Breast epithelium (tissue), 3 donors: ENCODE measurements at regions not wholly inside any gene's neighbourhood (a gene's known extent, or its start where the extent isn't known, plus 50 kb on each side); places are given as distances from the start of the nearest gene placed in this dataset.

Experiments
- POLR2A ChIP-seq: fragments of 450-650 bp; IDR thresholded peaks from one replicate; pipeline ENCODE4 v1.6.1; 2016; ENCODE audit warnings: antibody characterized with exemption, mild to moderate bottlenecking, moderate library complexity
- POLR2AphosphoS5 ChIP-seq, 3 donors: sonication (generic); formaldehyde crosslinking; IDR thresholded peaks; one replicate each; pipeline ENCODE4 v1.6.1; 2017; ENCODE audit warnings: antibody characterized with exemption in 3 of 3
- TF ChIP-seq, protein P1 (sequence below), 3 donors: fragments of 450-650 bp; IDR thresholded peaks; one replicate each; pipeline ENCODE4 v1.5.1; 2016 to 2017; ENCODE audit warnings: antibody characterized with exemption in 3 of 3, mild to moderate bottlenecking in 3 of 3, moderate library complexity in 3 of 3

DNA sequence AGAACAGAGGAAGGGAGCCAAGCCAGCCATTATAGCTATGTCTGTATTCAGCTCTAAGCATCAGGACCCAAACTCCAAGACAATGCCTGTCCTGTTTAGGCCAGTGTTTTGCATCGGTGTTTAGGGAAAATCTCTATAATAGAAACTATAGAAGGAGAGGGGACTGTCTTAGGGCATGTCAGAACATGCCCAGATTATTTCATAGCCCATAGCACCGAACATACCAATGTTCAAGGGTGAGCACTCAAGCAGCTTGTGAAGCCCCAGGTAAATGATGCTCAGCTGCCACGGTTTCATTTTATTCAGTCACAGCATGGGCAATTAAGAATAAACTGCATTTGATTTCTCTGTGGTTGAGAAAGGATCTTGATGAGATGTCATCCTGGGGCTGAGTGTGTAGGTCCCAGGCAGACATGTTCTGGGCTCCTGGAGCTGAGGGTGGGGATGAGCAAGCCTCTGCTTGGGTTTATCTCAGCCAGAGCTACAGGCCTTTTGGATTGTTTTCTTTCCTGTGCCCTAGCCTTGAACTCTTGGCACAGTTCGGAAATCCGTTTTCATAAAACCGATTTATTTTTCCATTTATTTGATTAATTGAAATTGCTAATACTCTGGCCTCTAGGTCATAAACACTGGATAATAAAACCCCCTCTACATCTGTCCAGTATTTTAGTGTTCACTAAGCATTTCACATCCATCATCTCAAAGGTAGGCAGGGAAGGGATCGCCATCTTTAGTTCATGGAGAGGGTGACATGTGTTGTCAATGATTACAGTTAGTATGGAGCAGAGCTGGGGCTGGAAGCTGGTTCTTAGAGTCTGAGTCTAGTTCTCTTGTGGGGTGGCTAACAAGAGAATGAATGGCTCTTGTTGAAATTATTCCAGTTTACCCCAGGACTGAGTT, 290.7 kb upstream of the ASIC2 start:
- TF ChIP-seq, protein P1, sequence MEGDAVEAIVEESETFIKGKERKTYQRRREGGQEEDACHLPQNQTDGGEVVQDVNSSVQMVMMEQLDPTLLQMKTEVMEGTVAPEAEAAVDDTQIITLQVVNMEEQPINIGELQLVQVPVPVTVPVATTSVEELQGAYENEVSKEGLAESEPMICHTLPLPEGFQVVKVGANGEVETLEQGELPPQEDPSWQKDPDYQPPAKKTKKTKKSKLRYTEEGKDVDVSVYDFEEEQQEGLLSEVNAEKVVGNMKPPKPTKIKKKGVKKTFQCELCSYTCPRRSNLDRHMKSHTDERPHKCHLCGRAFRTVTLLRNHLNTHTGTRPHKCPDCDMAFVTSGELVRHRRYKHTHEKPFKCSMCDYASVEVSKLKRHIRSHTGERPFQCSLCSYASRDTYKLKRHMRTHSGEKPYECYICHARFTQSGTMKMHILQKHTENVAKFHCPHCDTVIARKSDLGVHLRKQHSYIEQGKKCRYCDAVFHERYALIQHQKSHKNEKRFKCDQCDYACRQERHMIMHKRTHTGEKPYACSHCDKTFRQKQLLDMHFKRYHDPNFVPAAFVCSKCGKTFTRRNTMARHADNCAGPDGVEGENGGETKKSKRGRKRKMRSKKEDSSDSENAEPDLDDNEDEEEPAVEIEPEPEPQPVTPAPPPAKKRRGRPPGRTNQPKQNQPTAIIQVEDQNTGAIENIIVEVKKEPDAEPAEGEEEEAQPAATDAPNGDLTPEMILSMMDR (IDR thresholded peaks at IDR 0.05): no peak
- TF ChIP-seq POLR2A (no peak), POLR2AphosphoS5 (IDR thresholded peaks at IDR 0.05) (no peak)
